ENCODE measurements at regions not wholly inside any gene's neighbourhood (a gene's known extent, or its start where the extent isn't known, plus 50 kb on each side); places are given as distances from the start of the nearest gene placed in this dataset.

GRCh38 chr10:52442576-52442975 lies 128.5 kb downstream of the DKK1 start:
- peak; percentile 81 for DNase-seq

GRCh38 chr10:52443419-52444388 lies 129.6 kb downstream of the DKK1 start:
- peak; percentile 91 for DNase-seq

GRCh38 chr10:52446391-52446790 lies 132.3 kb downstream of the DKK1 start:
- no peak for DNase-seq

GRCh38 chr10:52447931-52448353 lies 133.9 kb downstream of the DKK1 start:
- DNase-seq, result peak; percentile 8

GRCh38 chr10:52450762-52451291 lies 136.7 kb downstream of the DKK1 start:
- DNase-seq, result no peak

- peak; percentile 84 for DNase-seq
Measured at GRCh38 chr10:52451817-52452216, 137.7 kb downstream of the DKK1 start.

GRCh38 chr10:52452600-52453493 lies 138.8 kb downstream of the DKK1 start:
- no peak for DNase-seq

GRCh38 chr10:52453501-52453900 lies 139.4 kb downstream of the DKK1 start:
- no peak for DNase-seq

GRCh38 chr10:52454491-52454890 lies 140.4 kb downstream of the DKK1 start:
- no peak for DNase-seq

GRCh38 chr10:52455098-52455497 lies 141.0 kb downstream of the DKK1 start:
- DNase-seq, result no peak

- no peak for DNase-seq
Measured at GRCh38 chr10:52459097-52459496, 145.0 kb downstream of the DKK1 start.

GRCh38 chr10:52463826-52464225 lies 149.7 kb downstream of the DKK1 start:
- no peak for DNase-seq

- DNase-seq, result no peak
Measured at GRCh38 chr10:52464368-52465124, 150.5 kb downstream of the DKK1 start.

GRCh38 chr10:52465202-52465601 lies 151.1 kb downstream of the DKK1 start:
- DNase-seq, result no peak

- DNase-seq, result no peak
Measured at GRCh38 chr10:52466464-52466863, 152.4 kb downstream of the DKK1 start.

GRCh38 chr10:52469970-52470705 lies 156.1 kb downstream of the DKK1 start:
- DNase-seq, result no peak

GRCh38 chr10:52472406-52473146 lies 158.5 kb downstream of the DKK1 start:
- no peak for DNase-seq

GRCh38 chr10:52474265-52474664 lies 160.2 kb downstream of the DKK1 start:
- no peak for DNase-seq

- DNase-seq, result no peak
Measured at GRCh38 chr10:52477305-52477704, 163.2 kb downstream of the DKK1 start.

GRCh38 chr10:52479567-52479966 lies 165.5 kb downstream of the DKK1 start:
- no peak for DNase-seq

- DNase-seq, result no peak
Measured at GRCh38 chr10:52481986-52482555, 168.0 kb downstream of the DKK1 start.

Data from HCEC 1CT (cell line).